GM21717 (cell line): ENCODE measurements at regions not wholly inside any gene's neighbourhood (a gene's known extent, or its start where the extent isn't known, plus 50 kb on each side); places are given as distances from the start of the nearest gene placed in this dataset.

Source experiments
- ATAC-seq: cut with Tn5 transposase; IDR thresholded peaks from one replicate; pipeline ENCODE4 v1.9.1; 2021; ENCODE audit warnings: mild to moderate bottlenecking, moderate library complexity; ENCODE audit not compliant: unreplicated experiment

- no peak for ATAC-seq
Observed at GRCh38 chr19:30209617-30210600, 162.3 kb upstream of the ZNF536 start.

- ATAC-seq = no peak
Observed at GRCh38 chr19:30212574-30212973, 159.6 kb upstream of the ZNF536 start.

DNA sequence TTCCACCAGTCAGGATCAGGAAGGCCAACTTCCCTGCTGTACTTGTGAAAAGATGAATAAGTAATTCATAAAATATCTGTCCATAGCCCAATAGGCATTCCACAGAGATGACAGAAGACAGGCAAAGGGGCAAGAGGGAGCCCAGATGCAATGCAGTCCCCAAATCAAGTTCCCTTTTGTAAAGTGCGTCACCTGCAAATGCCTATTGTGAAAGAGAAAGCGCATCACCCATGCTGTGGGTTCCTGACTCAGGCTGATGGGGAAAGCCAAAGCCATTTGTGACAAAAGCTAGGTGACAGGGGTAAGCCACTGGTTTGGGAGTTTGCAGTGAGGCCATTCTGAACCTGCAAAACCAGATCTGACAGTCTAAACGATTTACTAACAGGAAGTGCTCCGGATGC lies 157.5 kb upstream of the ZNF536 start:
- peak; percentile 49 for ATAC-seq

DNA sequence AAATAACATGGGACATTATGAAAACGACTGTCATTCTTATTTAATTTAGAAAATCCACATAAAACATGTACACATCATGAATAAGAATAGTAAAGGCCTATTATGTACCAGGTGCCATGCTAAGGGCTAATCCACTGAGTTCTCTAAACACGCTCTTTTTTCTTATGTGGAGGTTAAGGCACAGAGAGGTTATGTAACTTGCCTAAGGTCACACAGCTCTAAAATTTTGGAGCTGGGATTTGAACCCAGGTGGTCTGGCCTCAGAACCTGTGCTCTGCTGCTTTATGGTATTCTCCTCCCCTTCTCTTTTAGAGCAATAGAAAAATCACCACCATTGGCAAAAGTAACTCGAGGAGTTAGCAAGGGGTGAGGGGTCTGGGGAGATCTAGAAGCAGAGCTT lies 156.9 kb upstream of the ZNF536 start:
- no peak for ATAC-seq

DNA sequence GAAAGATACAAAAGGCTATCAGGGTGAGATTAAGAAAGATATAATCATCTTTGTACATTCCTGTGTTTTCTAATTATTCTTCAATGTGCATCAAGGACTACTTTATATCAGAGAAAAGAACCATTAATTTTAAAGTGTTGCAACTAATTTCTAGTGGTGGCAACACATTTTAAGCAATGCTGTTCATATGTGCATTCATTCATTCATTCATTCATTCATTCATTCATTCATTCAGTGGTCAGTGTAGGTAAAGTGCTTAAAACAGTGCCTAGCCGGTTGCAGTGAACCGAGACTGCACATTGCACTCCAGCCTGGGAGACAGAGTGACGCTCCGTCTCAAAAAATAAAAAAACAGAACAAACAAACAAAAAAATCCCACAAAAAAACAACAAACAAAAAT lies 155.7 kb upstream of the ZNF536 start:
- no peak for ATAC-seq

DNA sequence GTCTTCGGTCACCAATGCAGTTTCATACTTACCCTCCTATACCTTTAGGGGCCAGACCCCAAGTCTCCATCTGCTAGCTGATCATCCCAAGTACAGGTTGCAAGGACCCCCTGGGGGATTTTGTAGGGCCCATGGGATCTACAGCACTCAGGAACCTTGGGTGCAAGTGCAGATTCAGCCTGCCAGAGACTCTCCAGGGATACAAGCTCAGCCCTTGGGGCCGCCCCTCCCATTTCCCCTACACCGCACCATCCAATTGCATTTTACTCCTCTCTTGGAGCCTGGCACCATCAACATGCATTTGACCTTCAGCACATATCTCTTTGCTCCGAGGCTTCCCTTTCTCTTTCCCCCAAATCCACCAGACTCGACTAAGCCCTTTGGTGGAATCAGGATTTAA lies 154.7 kb upstream of the ZNF536 start:
- ATAC-seq = no peak

DNA sequence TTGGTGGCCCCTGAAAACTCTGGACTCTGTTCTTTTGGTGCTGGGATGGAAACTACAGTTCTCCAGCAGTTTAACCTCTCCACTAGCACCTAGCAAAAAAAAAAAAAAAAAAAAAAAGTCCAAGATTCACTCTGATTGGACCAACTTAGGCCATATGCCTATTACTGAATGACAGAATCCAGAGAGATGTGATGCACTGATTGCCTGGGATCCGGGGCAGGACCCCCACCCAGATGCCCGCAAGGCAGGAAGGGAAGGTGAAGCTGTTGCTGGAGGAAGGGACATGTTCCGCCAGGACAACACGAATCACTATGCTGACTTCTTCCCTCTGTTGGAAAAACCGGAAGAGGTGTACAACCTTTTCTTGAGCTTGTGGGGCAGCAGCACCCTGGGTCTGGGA lies 152.5 kb upstream of the ZNF536 start:
- no peak for ATAC-seq

GRCh38 chr19:30221176-30221575 lies 151.0 kb upstream of the ZNF536 start:
- no peak for ATAC-seq

DNA sequence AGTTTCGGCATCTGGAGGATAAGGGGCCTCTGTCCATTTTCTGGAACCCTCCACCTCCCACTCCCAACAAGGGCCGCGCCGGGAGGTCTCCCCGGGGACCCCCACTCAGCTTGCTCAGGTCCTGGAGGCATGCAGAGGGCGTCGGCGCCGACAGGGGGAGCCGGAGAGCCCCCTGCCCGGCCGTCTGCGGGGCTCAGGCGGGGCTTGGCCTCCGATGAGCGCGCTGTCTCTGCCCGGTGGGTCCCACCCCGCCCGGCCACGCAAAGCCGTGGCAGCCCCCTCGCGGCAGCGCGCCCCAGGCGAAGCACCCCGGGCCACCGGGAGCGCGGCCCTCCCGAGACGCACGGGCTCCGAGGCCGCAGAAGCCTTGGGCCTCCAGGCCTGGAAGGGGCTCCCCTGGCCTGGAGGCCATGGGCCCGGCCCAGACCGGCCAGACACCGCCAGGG lies 149.7 kb upstream of the ZNF536 start:
- ATAC-seq = no peak

DNA sequence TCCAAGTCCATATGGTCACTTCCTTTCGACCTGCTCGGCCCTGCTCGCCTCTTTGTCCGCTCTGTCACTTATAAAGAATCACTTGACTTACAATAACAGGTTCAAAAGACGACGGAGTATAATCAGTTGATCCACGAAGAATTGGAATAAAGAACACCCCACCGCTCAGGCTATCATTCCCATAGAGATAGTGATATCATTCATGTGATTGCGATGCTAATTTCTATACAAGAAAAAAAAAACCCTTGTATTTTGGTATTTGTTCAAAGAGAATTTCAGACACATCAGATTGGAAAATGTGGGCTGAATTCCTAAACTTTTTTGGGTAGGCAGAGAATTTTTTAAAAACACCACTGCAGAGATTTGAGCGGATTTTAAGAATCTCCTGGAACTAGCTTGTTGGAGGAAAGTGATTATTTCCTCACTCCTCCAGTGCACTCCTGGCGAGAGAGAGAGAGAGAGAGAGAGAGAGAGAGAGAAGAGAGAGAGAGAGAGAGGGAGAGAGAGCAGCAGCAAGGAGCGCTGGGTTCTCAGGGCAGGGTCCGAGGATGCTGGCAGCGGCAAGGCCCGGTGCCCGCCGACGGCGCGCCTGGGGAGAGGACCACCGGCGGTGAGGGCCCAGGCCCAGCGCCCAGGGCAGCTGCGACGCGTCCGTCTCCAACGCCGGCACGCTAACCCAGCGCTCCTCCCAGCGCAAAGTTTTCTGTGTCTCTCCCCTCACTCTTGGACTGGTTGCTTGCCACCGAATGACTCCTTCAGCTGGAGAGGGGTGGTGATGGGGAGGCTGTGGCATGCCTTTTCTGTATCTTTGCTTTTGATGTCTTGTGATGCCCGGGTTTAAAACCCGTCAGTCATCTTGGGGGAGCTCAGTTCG lies 149.0 kb upstream of the ZNF536 start:
- no peak for ATAC-seq

DNA sequence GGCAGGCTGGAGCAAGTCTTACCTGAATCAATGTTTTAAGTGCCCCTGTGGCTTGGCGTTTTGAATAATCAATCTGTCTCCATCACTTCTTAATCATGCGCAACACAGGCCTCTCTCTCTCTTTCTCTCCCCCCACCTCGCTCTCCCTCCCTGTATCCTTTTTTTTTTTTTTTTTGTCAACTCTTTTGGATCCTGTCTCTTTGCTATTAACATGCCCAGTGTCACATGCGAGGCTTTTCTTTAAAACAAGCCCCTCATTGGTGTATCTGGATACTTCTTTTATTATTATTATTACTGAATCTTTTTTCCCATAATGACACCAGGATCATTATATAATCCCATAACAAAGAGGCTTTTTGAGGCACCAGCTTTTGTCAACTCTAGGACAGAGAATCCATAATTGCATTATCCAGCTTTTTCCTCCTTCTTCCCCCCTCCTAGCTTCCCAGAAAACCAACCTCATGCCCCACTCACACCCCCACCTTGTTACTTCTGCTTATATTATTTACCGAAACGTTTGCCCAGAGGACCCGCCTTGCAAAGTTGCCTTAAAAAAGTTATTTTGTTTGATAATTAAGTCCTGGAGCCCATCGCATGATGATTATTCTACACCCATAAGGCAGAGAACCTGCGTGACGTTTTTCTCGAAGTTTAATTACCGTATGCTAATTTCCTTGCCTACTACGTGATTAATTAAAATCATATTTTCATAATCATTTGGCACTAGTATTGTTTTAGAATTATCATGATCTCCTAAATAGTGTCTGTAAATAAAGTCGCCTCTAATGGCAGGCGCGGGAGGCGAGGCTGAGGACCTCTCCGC lies 148.1 kb upstream of the ZNF536 start:
- no peak for ATAC-seq

- ATAC-seq = no peak
Observed at GRCh38 chr19:30224689-30225606, 147.2 kb upstream of the ZNF536 start.

DNA sequence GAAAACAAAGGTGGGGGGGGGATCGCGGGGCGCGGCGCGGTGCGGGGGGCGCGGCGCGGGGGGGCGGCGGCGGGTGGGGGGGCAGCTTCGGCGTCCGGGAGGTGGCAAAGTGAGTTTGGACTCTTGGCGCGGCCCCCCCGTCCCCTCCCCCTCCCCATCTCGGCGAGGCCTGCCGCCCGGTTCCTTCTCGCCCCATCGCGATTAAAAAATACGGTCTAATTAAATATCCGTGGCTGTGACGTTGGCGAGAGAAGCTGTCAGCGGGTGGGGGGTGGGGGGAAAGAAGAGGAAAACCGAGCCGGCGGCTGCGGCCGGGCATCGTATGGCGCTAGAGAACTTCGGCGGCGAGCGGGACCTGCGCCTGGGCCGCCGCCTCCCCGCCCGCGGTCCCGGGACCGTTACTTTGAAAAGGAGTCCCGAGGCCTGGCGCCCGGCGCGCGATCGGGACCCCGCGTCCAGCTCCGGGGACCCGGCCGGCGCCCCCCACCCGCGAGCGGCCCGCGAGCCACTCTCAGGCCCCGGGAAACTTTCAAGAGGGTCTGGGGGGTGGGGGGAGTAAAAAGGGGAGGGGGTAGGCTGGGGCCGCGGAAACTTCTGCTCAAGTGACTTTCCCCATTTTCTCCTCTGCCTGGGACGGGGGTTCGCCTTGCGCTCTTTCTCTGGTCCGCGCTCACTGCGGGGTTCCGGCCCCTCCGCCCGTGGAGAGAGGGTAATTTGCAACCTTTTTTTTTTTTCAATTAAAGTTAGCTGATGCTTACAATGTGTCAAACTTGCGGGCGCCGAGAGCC lies 146.3 kb upstream of the ZNF536 start:
- ATAC-seq = no peak

DNA sequence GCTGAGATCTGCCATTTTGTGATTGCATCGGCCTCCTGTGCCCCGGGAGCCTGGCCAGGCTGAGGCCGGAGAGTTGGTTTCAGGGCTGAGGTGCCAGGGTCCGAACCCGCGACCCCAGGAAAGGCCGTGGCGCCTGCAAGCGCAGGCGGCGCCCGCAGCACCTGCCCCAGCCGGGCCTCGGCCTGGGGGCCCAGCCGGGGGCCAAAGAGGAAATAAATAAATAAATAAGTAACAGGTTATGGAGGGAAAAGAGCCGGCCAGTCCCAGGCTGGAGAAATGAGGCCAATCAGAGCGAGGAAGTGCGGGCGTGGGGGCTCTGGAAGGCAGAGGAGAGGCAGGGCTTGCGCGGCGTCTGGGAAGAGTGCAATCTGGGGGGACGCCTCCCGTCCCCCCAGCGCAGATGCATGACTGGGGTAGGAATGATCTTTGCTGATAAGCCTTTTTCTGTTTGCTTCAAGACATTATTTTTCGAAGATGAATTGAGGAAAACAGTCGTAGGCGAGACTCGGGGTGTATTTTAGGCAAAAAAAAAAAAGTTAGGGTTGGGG lies 145.6 kb upstream of the ZNF536 start:
- ATAC-seq = no peak

- no peak for ATAC-seq
Observed at GRCh38 chr19:30227012-30227621, 145.1 kb upstream of the ZNF536 start.

GRCh38 chr19:30227661-30228112 lies 144.5 kb upstream of the ZNF536 start:
- no peak for ATAC-seq

DNA sequence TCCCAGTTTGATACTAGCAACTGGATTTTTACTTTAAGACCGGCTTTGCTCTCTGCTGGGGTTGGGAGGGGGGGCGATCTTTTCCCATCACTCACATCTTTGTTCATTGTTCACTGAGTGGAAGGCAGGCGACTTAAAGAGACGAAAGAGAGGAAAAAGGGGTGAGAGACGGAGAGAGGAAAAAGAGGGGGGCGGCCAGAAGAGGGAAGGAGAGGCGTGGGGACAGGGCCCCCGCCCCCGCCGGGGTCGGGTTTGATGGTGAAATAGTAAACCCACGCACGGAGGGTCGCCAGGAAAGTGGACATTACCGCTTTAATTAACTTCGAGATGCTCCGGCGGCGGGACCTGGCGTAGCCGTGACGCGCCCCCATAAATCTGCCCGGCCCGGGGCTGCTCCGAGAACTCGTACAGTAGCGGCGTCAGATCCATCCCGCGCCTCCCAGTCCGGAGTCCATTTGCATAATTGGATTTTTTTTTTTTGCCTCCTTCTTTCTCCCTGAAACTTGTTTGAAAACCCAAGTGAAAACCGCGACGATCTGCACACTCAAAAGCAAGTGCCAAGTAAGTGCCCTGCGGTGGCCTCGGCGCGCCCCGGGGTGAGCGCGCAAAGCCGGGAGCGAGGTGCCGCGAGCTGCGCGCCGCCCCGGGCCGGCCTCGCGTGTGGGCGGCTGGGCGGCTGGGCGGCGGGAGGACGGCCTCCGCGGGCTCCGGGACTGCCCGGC lies 143.9 kb upstream of the ZNF536 start:
- no peak for ATAC-seq
